IPS-NIHi11 (cell line): ENCODE measurements at regions not wholly inside any gene's neighbourhood (a gene's known extent, or its start where the extent isn't known, plus 50 kb on each side); places are given as distances from the start of the nearest gene placed in this dataset.

Experiments used
- DNase-seq: peaks from one replicate; pipeline ENCODE4 v3.0.0; 2012; ENCODE audit warnings: mixed read lengths, low spot score

DNA sequence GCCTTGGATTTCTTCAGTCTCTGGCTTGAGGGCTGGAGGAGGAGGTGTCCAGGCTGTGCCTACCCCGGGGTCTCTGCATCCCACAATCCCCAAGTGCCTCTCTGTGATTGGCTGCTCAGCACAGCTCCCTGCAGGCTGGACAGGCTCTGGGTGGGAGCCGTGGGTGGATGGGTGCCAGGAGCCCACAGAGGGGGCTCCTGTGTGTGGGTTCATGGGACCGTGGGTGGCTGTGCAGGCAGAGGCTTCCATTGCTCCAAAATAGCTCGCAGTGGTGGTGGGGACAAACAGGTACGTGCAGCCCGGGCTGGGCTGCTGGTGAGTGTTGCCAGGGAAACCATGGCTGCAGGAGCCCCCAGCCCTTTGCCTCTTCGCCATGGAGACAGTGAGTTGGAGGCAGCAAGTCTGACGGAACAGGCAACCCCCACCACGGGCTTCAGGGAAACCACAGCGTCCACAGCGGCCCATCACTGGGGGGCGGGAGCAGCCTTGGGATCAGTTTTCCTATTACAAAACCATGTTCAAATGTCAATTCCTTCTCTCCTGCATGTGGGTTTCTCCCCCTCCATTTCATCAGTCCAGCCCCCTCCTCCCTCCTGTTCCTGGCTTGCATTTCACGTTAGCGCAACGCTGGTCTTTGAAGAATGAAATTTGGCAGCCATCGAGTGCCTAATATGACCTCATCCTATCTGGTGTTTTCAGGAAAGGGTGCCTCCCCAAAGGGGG is 155.2 kb downstream of the TRIM29 start:
- no peak for DNase-seq

DNA sequence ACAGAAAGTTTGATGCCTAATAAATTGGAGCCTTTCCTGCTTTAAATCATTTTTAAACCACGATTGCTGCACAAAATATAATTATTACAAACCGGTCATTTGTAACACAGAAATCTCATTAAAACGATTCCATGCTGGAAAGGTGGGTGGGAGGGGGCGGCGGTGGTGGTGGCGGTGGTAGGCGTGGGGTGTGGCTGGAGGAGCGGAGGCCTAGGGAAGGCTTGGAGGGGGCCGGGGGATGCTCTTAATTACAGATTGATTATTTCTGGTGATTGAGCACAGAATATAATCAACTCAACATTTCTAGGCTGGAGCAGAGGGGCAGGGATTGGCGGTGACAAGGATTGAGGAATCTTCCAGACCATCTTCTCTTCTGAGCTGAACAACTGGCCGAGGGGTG is 157.5 kb downstream of the TRIM29 start:
- DNase-seq: no peak

DNA sequence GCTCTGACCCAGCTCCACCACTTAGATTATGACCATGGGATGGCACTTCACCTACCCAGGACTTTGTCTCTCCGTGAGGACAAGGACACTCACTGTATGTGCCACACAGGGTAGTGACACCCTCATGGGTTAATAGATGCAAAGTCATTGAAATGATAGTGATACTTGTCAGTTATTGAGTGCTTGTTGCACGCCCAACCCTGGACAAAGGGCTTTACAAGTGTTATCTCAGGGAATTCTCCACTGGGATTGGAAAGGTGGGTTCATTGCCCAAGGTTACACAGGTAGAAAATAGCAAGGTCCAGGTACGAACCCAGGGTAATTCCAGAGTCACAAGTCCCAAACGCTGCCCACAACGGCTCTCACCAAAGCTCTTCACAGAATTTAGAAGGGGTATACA is 158.2 kb downstream of the TRIM29 start:
- DNase-seq: no peak

DNA sequence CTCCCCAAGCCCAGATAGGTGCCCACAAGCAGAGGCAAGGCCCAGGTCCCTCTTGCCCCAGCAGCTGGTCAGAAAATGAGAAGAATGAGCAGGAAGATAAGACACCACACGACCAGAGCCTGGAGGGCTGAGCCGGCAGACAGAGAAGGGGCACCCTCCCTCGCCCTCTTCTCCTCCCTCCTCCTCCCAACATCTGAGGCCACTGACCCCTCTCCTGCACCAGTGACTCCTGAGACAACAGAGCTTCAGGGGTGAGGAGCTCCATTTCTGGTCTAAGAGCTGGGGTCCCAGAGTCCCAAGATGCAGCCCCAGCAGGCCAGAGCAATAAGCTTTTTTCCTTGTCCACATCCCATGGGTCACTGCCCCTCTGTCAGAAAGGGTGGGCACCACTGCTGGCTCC is 159.2 kb downstream of the TRIM29 start:
- DNase-seq: no peak

DNA sequence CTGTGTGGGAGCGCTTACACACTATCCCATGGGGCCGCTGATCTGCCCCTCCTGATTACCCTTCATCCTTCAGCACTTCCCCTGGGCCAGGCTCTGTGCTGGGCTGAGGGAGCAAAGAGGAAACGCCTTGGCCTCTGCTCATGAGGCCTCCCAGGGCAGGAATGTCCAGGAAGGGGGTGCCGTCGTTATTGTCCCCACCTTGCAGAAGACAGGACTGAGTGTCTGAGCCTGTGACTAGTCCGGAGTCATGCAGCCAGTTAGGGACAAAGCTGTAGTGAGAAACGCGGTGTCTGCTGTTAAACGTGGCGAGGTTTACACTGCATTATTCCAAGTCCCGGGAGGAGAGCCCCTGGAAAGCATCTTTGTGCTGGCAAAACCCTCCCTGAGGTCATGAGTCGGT is 160.0 kb downstream of the TRIM29 start:
- no peak for DNase-seq

GRCh38 chr11:119977561-119977860 is 160.4 kb downstream of the TRIM29 start:
- no peak for DNase-seq

- DNase-seq: no peak
These were observed 160.9 kb downstream of the TRIM29 start for GRCh38 chr11:119976805-119977560.

DNA sequence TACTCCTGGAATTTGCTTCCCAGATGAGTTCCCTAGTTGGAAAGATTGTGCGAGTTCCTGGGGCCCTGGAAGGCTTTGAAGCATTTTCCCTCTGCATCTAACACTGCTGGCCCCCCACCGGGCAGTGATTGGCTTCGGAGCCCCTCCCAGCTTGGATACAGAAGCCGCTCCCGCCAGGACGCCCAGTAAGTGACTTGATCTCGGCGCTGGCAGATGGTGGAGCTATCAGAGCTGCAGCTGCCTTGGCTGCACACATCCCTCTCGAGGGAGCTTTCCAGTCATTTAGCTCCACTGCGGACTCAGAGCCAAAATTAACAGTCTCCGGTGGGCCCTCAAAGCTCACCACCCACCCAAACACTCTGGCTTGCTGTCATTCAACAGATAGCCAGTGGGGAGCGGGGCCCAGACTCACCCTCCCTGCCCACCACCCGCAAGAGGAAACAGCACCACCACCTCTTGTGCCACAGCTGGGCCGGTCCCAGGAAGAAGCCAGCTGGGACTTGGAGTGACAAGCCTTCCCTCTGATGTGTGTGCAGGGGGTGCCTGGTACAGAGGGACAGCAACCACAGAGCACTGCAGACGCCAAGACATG is 162.3 kb downstream of the TRIM29 start:
- peak; percentile 70 for DNase-seq

DNA sequence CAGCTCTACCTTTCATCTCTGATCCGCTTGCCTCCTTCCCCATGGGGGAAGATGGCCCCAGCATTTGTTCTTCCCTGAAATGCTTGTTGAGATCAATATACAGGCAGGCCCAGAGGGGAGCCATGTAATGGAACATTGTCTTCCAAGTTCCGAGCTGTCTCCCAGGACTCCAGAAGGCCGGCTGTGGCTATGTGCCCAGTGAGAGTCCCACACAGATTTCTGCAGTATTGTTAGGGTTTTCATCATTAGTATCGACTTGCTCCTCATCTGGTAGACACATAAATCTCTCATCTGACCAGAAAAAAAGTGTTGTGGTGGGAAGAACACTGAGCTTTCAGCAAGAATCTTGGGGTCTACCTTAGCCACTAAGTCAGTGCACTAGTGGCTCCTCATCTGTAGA is 163.4 kb downstream of the TRIM29 start:
- DNase-seq: no peak

- no peak for DNase-seq
These were observed 163.9 kb downstream of the TRIM29 start for GRCh38 chr11:119974051-119974450.

- DNase-seq: no peak
These were observed 165.6 kb downstream of the TRIM29 start for GRCh38 chr11:119972281-119972680.

GRCh38 chr11:119970555-119971304 is 167.2 kb downstream of the TRIM29 start:
- DNase-seq: no peak

DNA sequence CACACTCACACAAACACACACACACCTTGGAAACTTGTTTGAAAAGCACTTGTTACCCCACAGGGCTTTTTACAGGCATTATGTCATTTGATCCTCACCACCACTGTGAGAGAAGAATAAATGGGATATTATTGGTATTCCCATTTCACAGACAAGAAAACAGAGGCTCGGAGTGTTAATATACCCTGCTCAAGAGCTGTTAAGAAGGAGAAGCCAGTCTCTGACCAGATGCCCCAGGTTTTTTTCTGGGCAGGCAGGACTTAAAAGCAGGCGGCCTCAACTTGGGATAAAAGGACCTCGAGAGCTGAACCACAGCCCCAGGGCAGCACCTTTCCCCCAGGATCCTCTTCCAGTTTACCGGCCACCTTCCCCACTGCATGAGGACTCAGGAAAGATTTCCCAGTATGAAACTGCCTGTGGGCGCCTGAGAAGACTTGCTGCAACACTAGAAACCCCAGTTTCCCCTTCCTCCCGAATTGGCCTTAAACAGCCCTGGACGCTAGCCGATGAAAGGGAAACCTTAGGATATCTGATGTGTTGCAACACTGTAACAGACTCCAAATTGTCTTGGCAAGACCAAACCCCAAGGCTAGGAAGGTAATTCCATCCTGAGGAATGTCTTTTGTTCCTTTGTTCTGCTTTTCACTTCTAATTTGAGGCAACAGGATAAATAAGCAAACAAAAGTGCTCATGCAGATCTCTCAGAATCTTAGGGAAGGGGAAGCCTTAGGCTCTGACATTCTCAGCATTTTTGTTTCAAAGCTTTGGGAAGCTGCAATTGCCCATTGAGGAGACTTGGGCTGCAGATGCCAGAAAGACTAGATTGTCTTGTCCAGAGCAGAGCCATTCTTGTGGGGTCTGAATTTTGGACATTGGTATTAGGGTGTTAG is 173.5 kb downstream of the TRIM29 start:
- DNase-seq: peak; percentile 58

DNA sequence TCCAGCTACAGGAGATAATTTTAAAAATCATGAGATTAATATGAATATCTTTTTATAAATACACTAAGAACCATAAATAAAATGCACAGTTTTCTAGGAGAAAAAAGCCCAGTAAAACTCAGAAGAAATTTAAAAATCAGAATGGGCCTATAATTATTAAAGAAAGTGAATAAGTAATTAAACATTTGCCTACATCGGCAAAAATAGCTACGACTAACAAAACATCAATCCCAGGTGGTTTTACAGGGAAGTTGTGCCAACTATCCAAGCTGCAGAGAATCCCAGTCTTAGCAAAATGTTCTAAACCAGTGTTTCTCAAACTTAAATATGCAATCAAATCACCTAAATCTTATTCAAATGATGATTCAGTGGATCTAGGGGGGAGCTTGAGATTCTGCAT is 180.0 kb downstream of the TRIM29 start:
- no peak for DNase-seq

DNA sequence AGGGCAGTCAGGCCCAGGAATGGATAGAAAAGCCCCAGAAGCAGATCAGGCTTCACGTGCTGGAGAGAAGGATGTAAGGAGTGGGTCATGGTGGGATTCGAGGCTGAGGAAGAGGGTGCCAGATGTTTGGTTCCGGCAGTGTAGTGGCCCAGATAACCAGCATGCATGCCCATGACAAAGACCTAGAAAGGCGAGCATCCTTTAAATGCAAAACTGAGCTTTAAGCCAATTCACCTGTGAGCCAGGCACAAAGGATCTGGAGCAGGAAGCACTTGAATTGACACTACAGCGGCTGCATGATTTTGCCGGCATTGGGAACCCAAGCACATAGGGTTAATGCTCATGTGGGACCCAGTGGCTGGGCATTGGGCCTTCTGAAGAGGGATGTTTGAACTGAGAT is 185.5 kb downstream of the TRIM29 start:
- DNase-seq: no peak

DNA sequence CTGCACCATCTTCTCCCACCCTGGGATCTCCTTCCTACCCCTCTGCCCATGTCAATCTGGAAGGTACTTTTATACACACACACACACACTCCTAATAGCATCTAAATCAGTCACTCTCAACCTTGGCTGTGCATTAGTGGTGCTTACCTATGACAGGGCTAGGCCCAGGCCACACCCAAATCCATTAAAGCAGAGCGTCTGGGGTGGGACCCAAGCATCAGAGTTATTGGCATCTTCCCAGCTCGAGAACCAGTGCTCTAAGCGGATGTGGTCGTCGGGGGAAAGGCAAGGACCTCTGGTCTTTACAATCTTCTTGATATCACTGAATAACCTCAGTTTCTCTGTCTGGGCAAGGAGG is 194.6 kb downstream of the TRIM29 start:
- DNase-seq: no peak

- no peak for DNase-seq
These were observed 195.2 kb downstream of the TRIM29 start for GRCh38 chr11:119942583-119943297.

DNA sequence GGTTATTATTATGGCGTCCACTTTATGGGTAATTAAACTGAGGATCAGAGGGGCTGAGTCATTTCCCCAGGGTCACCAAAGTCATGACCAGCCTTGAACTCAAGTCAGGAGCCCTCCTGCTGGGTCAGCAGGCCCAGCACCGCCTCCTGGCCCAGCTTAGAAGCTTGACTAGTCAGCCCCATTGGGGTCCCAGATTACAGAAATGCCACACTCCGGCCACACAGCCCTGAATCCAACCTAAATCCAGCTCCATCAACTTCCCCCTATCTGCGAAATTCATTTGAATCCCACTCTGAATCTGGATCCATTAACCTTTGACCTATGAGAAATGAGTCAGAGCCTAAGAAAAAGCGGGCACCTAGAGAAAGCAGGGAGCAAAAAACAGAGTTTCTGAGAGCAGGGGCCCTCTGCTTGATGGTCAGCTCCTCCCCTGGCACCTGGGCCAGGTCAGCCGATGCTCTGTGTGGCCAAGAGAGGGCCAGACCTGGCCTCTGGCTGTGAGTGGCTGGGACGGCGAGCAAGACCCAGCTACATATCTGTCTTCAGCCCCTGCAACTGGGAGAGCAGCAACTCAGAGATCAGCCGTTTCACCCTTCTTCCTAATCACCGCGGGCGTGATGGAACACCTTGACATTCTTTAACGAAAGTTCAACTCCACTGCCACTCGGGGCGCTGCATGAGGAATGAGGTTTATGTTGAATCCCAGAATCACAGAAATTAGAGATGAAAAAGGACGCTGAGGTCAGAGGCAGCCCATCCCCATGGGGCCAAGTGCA is 196.1 kb downstream of the TRIM29 start:
- DNase-seq: peak; percentile 31

- DNase-seq: no peak
These were observed 196.7 kb downstream of the TRIM29 start for GRCh38 chr11:119941171-119941570.

DNA sequence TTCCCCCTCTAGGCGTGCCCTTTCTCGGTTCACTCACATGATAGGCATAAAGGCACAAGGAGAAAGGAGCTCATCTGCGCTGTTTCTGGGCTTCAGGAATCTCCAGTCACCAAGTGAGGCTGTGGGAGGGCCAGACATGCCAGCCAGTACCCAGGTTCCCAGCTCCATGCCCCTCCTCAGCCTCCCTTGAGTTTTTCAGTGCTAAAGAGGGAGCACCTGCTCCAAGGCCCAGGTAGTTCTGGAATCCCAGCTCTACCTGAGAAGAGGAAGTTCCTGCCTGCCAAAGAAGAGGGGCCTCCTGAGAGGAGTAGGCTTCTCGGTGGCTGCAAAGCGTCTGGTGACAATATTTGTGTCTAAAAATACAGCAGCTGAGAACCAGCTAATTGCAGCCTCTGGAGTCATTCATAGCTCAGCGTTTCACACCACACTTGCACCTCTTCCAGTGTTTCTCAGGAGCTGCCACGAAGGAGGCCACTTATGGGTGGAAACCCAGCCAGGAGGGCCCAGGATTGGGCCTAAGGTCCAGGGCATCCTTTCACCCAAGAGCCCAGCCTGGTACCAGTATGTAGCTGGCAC is 197.4 kb downstream of the TRIM29 start:
- DNase-seq: no peak
